ENCODE measurements at regions not wholly inside any gene's neighbourhood (a gene's known extent, or its start where the extent isn't known, plus 50 kb on each side); places are given as distances from the start of the nearest gene placed in this dataset.

DNA sequence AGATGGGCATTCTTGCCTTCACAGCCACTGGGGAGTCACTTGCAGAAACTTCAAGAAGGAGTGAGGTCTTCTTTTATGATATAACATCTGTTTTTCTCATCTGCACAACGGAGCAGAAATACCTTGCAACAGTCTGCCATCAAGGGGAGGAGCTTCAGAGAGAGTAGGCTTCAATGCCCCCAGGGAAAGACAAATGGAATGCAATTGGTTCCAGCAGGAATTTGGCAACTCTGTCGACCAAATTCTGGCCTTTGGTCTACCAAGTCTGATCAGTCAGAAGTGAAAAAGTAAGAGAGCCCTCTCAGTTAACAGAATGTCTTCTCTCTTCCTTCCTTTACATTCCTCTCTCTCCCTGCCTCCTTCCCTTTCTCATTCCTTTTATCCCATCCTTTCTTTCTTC is 229.3 kb downstream of the IDS start:
- no peaks in the 10 kb centered on the region for H3K9me3 ChIP-seq (ENCODE audit: control insufficient read depth, low read length)
- no peaks in the 10 kb centered on the region for H3K36me3 ChIP-seq (ENCODE audit: control insufficient read depth, insufficient read depth, low read length)
- no peak overlapping the region for H3K27ac ChIP-seq (ENCODE audit: low read depth, low read length, severe bottlenecking)
- no peaks in the 10 kb centered on the region for H3K4me1 ChIP-seq (ENCODE audit: control insufficient read depth, insufficient read depth, low read length, poor library complexity, severe bottlenecking)
- no peak overlapping the region for H3K4me3 ChIP-seq (ENCODE audit: extremely low read depth, insufficient read depth, low read length, poor library complexity, severe bottlenecking)
- no CpG with 5 or more reads among the region's 2 CpGs for WGBS, 2 experiments (ENCODE audit: insufficient coverage in 2 of 2)

DNA sequence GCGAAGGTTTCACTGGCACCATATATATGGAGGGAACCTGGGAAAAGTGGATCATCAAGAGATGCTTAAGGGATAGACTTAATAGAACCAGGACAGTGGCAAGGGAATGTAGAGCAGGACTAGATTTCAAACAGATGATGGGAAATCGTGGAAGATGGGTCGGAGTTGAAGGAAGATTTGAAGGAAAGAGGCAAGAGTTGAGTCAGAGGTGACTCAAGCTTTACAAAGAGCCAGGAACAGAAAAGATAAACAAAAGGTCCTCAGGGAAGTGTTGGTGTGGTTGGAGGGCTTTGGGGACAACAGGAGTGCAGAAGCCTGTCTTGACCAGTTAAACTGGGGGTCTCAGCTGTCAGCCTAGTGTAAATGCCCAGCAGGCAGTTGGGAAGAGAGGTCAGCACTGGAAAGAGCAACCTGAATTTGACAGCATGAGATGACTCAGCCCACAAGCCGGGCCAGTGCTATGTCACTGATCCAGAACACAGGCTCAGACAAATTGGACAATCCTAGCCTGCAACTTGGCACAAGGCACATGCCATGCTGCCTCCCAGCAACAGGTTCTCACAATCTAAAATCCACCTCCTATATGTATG is 230.5 kb downstream of the IDS start:
- WGBS, 2 experiments (ENCODE audit: insufficient coverage in 2 of 2), result 90 to 96% methylated on average over 3 of the region's 4 CpGs
- Histone ChIP-seq H3K9me3 (ENCODE audit: control insufficient read depth, low read length) (no peaks in the 10 kb centered on the region), H3K36me3 (ENCODE audit: control insufficient read depth, insufficient read depth, low read length) (no peaks in the 10 kb centered on the region), H3K4me3 (ENCODE audit: extremely low read depth, insufficient read depth, low read length, poor library complexity, severe bottlenecking) (no peak overlapping the region), H3K4me1 (ENCODE audit: control insufficient read depth, insufficient read depth, low read length, poor library complexity, severe bottlenecking) (no peaks in the 10 kb centered on the region), H3K27ac (ENCODE audit: low read depth, low read length, severe bottlenecking) (no peak overlapping the region)

DNA sequence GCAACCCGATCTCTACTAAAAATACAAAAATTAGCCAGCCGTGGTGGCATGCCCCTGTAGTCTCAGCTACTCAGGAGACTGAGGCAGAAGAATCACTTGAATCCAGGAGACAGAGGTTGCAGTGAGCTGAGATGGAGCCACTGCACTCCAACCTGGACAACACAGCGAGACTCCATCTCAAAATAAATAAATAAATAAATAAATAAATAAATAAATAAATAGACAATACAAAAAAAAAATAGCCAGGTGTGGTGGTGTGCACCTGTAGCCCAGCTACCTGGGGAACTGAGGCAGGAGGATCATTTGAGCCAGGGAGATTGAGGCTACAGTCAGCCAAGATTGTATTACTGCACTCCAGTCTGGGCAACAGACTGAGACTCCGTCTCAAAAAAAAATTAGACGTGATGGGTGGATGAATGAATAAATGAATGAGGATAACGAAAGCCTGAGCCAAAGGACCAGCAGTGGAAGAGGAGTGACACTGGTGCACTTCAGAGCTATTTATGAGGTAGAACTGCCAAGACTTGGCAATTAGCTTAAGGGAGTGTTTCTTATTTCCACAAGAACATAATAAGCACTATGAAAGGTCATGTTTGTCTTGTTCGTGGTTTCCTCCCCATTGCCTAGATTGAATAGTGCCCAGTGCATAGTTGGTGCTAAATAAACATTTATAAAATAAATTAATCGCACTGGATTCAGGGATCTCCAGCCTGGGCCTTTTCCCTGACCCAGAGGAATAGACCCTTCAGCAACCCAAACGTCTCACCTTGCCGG is 232.2 kb downstream of the IDS start:
- no peaks in the 10 kb centered on the region for H3K4me1 ChIP-seq (ENCODE audit: control insufficient read depth, insufficient read depth, low read length, poor library complexity, severe bottlenecking)
- WGBS, 2 experiments (ENCODE audit: insufficient coverage in 2 of 2), result 93 to 94% methylated on average over 2 to 3 of the region's 10 CpGs
- no peaks in the 10 kb centered on the region for H3K36me3 ChIP-seq (ENCODE audit: control insufficient read depth, insufficient read depth, low read length)
- no peaks in the 10 kb centered on the region for H3K9me3 ChIP-seq (ENCODE audit: control insufficient read depth, low read length)
- H3K27ac ChIP-seq (ENCODE audit: low read depth, low read length, severe bottlenecking), result no peak overlapping the region
- no peak overlapping the region for H3K4me3 ChIP-seq (ENCODE audit: extremely low read depth, insufficient read depth, low read length, poor library complexity, severe bottlenecking)

DNA sequence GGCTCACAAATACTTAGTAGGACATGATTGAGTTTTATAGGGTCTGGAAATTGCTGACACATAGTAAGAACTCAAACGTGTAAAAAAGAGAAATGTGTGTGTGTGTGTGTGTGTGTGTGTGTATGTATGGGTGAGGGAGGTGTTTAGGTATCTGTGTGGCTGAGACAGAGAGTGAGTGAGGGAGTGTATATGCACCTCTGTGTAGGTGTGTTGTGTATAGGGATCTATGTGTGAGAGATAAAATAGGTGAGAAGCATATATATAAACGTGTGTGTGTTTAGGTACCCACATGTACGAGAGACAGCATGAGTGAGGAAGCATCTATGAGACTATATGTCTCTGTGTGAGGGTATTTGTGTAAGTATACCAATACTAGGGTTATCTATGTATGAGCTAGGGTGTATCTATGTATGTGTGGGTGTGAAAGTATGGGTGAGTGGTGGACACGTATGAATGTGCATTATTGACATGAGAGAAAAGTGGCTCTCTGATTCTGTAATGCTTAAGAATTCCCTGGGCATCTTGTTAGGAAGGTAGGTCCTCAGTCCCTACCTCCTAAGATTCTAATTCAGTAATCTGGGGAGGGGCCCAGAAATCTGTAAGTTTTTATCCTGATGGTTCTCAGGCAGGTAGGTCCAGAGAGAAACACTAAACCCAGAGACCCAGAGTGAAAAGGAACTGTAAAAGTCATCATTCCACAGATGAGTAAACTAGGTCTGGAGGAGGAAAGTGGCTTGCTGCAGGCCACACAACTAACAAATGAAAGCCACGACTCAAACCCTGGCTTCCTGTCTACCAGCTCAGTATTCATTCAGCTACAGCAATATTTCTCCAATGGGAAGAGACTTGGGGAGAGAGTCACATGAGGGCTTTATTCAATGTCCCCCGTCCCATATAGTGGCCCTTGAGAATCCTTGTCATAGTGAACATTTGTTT is 237.0 kb downstream of the IDS start:
- H3K4me1 ChIP-seq (ENCODE audit: control insufficient read depth, insufficient read depth, low read length, poor library complexity, severe bottlenecking), result no peaks in the 10 kb centered on the region

DNA sequence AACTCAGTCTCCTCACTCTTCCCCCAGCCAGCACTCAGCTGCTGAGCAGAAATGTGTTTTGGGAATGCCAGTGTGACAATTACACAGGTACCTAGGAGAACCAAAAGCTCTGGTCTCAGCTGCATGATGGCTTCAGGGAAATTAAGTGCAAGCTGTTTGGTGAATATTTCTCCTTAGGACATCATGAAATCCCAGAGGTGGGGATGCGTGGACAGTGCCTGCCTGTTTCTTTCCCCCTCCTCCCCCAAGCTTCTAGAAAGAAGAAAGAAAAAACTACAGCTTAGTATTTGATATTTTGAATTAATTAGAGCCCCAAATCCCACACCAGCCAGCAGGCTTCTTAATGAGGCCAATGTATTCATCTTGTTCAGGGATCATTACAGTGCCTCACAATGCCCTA is 243.0 kb downstream of the IDS start:
- WGBS, 2 experiments (ENCODE audit: insufficient coverage in 2 of 2), result no CpG with 5 or more reads among the region's 1 CpG
- no peaks in the 10 kb centered on the region for H3K36me3 ChIP-seq (ENCODE audit: control insufficient read depth, insufficient read depth, low read length)

More for the DNA sequence above, 237.0 kb downstream of the IDS start:
- no peak overlapping the region for H3K27ac ChIP-seq (ENCODE audit: low read depth, low read length, severe bottlenecking)
- no peaks in the 10 kb centered on the region for H3K36me3 ChIP-seq (ENCODE audit: control insufficient read depth, insufficient read depth, low read length)
- WGBS, 2 experiments (ENCODE audit: insufficient coverage in 2 of 2), result 60 to 95% methylated on average over 1 to 4 of the region's 6 CpGs
- no peak overlapping the region for H3K4me3 ChIP-seq (ENCODE audit: extremely low read depth, insufficient read depth, low read length, poor library complexity, severe bottlenecking)
- H3K9me3 ChIP-seq (ENCODE audit: control insufficient read depth, low read length), result no peaks in the 10 kb centered on the region

DNA sequence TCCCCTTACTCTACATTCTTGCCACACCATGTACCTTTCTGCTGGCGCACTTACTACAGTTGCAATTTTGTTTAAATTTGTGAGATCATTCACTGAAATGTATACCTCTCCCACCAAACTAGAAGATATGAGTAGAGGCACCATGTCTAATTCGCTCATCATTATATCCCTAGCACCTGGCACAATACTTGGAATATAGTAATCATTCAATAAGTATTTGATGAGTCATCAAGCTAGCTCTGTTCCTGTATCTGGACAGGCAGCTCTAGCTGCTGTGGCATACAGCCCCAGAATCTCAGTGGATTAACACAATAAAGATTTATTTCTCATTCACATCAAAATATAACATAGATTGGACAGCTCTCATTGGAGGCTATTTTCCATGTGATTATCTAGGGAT is 245.9 kb downstream of the IDS start:
- WGBS, 2 experiments (ENCODE audit: insufficient coverage in 2 of 2), result no CpG with 5 or more reads among the region's 2 CpGs
- H3K27ac ChIP-seq (ENCODE audit: low read depth, low read length, severe bottlenecking), result no peak overlapping the region
- no peaks in the 10 kb centered on the region for H3K9me3 ChIP-seq (ENCODE audit: control insufficient read depth, low read length)
- H3K4me3 ChIP-seq (ENCODE audit: extremely low read depth, insufficient read depth, low read length, poor library complexity, severe bottlenecking), result no peak overlapping the region
- H3K4me1 ChIP-seq (ENCODE audit: control insufficient read depth, insufficient read depth, low read length, poor library complexity, severe bottlenecking), result no peaks in the 10 kb centered on the region
- H3K36me3 ChIP-seq (ENCODE audit: control insufficient read depth, insufficient read depth, low read length), result no peaks in the 10 kb centered on the region

More for the DNA sequence above, 243.0 kb downstream of the IDS start:
- Histone ChIP-seq H3K4me3 (ENCODE audit: extremely low read depth, insufficient read depth, low read length, poor library complexity, severe bottlenecking) (no peak overlapping the region), H3K4me1 (ENCODE audit: control insufficient read depth, insufficient read depth, low read length, poor library complexity, severe bottlenecking) (no peaks in the 10 kb centered on the region), H3K27ac (ENCODE audit: low read depth, low read length, severe bottlenecking) (no peak overlapping the region), H3K9me3 (ENCODE audit: control insufficient read depth, low read length) (no peaks in the 10 kb centered on the region)

DNA sequence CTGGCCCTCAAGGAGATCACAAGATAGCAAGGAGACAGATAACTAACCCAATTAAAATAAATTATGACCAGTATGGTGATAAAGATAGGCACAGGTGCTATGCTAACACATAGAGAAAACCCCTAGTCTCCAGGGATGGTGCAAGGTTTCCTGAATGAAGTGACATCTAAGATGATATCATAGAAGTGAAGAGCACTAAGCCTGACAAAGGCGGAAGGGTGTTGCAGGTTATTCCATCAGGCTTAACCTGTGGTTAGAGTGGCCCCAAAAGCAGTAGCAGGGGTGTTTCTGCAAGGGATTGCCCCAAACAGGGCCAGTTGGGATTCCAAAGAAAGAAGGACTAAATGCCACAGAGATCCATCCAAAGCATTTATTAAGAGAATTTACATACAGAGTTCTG is 249.2 kb downstream of the IDS start:
- Histone ChIP-seq H3K36me3 (ENCODE audit: control insufficient read depth, insufficient read depth, low read length) (no peaks in the 10 kb centered on the region), H3K4me1 (ENCODE audit: control insufficient read depth, insufficient read depth, low read length, poor library complexity, severe bottlenecking) (no peaks in the 10 kb centered on the region), H3K4me3 (ENCODE audit: extremely low read depth, insufficient read depth, low read length, poor library complexity, severe bottlenecking) (no peak overlapping the region), H3K9me3 (ENCODE audit: control insufficient read depth, low read length) (no peaks in the 10 kb centered on the region), H3K27ac (ENCODE audit: low read depth, low read length, severe bottlenecking) (no peak overlapping the region)
- no CpG with 5 or more reads among the region's 1 CpG for WGBS, 2 experiments (ENCODE audit: insufficient coverage in 2 of 2)

DNA sequence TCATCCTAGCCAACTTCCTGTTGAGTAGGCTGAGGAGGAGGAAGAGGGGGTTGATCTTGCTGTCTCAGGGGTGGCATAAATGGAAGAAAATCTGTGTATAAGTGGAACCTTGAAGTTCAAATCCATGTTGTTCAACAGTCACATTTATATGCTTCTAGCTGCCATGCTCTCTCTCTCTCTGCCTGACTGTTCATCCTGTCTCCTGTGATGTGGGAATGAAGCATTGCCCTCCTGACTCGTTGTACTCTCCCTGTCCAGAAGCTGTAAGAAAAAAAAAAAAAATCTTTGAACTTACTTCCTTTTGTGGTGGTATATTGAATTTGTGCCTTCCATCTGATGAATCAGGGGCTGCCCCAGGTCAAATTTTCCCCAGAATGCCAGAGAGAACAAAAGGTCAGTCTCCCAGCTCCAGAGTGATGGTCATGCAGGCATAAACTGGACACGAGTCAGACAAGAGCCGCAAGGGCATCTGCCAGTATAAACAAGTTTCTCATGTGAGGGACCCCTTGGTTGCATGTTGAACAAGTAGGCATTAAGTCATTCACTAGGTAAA is 257.0 kb downstream of the IDS start:
- Histone ChIP-seq H3K9me3 (ENCODE audit: control insufficient read depth, low read length) (no peaks in the 10 kb centered on the region), H3K27ac (ENCODE audit: low read depth, low read length, severe bottlenecking) (no peak overlapping the region), H3K4me3 (ENCODE audit: extremely low read depth, insufficient read depth, low read length, poor library complexity, severe bottlenecking) (no peak overlapping the region), H3K36me3 (ENCODE audit: control insufficient read depth, insufficient read depth, low read length) (no peaks in the 10 kb centered on the region), H3K4me1 (ENCODE audit: control insufficient read depth, insufficient read depth, low read length, poor library complexity, severe bottlenecking) (no peaks in the 10 kb centered on the region)
- WGBS, 2 experiments (ENCODE audit: insufficient coverage in 2 of 2), result 100% methylated on average over 1 of the region's 3 CpGs; no CpG with 5 or more reads in 1 of the 2 experiments

DNA sequence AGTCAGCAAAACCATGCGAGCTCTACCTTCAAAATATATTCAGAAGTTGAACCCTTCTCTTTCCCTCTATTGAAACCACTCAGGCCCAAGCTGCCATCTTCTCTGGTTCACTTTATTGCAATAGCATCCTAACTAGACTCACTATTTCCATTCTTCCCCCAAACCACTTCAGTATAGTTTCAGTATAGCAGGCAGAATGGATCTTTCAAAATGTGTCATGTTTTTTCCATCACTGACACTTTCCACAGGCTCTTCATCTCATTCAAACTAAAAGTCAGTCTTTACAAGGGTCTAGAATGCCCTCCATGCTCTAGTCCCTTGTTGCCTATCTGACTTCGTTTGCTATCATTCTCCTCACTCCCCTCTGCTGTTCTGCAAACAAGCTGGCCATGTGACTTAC is 274.4 kb downstream of the IDS start:
- Histone ChIP-seq H3K4me3 (ENCODE audit: extremely low read depth, insufficient read depth, low read length, poor library complexity, severe bottlenecking) (no peak overlapping the region), H3K4me1 (ENCODE audit: control insufficient read depth, insufficient read depth, low read length, poor library complexity, severe bottlenecking) (no peaks in the 10 kb centered on the region), H3K36me3 (ENCODE audit: control insufficient read depth, insufficient read depth, low read length) (no peaks in the 10 kb centered on the region), H3K27ac (ENCODE audit: low read depth, low read length, severe bottlenecking) (no peak overlapping the region), H3K9me3 (ENCODE audit: control insufficient read depth, low read length) (no peaks in the 10 kb centered on the region)
- 85 to 90% methylated on average over 1 to 2 of the region's 2 CpGs for WGBS, 2 experiments (ENCODE audit: insufficient coverage in 2 of 2)

DNA sequence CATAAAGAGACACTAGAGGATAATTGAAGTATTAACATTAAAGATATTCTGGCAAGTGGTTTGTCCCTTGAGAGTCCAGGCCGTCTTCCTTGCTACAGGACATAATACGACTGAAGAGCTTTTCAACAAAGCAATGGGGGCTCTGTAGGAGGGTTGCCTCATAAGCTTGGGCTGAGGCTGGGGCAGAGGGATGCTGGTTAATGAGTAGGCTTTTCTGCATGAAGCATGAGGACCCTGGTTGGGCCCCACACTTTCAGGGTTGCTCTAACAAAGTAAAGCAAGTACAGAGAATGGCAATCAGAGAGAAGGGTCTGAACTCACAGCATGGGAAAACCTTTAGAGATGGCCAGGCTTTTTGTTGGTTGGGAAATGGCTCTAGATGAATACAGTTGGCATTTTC is 281.3 kb downstream of the IDS start:
- H3K36me3 ChIP-seq (ENCODE audit: control insufficient read depth, insufficient read depth, low read length), result no peaks in the 10 kb centered on the region
- H3K9me3 ChIP-seq (ENCODE audit: control insufficient read depth, low read length), result no peaks in the 10 kb centered on the region
- H3K27ac ChIP-seq (ENCODE audit: low read depth, low read length, severe bottlenecking), result no peak overlapping the region
- 50% methylated on average over 2 of the region's 2 CpGs; no CpG with 5 or more reads in 1 of the 2 experiments for WGBS, 2 experiments (ENCODE audit: insufficient coverage in 2 of 2)
- no peaks in the 10 kb centered on the region for H3K4me1 ChIP-seq (ENCODE audit: control insufficient read depth, insufficient read depth, low read length, poor library complexity, severe bottlenecking)
- no peak overlapping the region for H3K4me3 ChIP-seq (ENCODE audit: extremely low read depth, insufficient read depth, low read length, poor library complexity, severe bottlenecking)
